ENCODE measurements at regions not wholly inside any gene's neighbourhood (a gene's known extent, or its start where the extent isn't known, plus 50 kb on each side); places are given as distances from the start of the nearest gene placed in this dataset.

- DNase-seq (ENCODE audit: low read depth, low spot score): no peak
- Histone ChIP-seq H3K79me2 (ENCODE audit: insufficient read depth, low read length) (no peaks in the 10 kb centered on the region), H3K4me2 (ENCODE audit: low read length) (no peak overlapping the region), H3K27me3 (ENCODE audit: insufficient read depth, low read length) (no peaks in the 10 kb centered on the region), H3K9me2 (ENCODE audit: insufficient read depth) (no peaks in the 10 kb centered on the region), H4K20me1 (ENCODE audit: insufficient read depth) (no peaks in the 10 kb centered on the region), H3K36me3 (ENCODE audit: control insufficient read depth in 1 of 2, insufficient read depth in 2 of 2, low read length in 2 of 2) (no peaks in the 10 kb centered on the region), H3K9ac (ENCODE audit: low read length) (no peak overlapping the region), H3K27ac (ENCODE audit: low read depth, low read length) (no peak overlapping the region), H2AFZ (ENCODE audit: low read depth, low read length, poor library complexity, severe bottlenecking) (no peak overlapping the region), H3K9me3 (ENCODE audit: control insufficient read depth in 1 of 2, insufficient read depth in 1 of 2, low read depth in 1 of 2, low read length in 2 of 2) (no peaks in the 10 kb centered on the region), H3K4me3 (replicated peaks in 1 of 2; ENCODE audit: low read depth in 1 of 2, low read length in 2 of 2) (no peak overlapping the region), H3K4me1 (ENCODE audit: control insufficient read depth in 1 of 2, insufficient read depth in 2 of 2, low read length in 2 of 2) (no peaks in the 10 kb centered on the region)
- BruUV-seq (replicated peaks): no TSS peak
- intact Hi-C loops (cut with micrococcal nuclease): no loop called here
- POLR2A ChIA-PET: no interaction called here
- CTCF ChIA-PET: no interaction called here
- no peak for ATAC-seq
- TF ChIP-seq ZNF274 (IDR thresholded peaks at IDR 0.05; ENCODE audit: low read depth, low read length) (no peak), FOSL1 (IDR thresholded peaks at IDR 0.05; ENCODE audit: low read depth) (no peak), CBX3 (IDR thresholded peaks at IDR 0.05; ENCODE audit: low read depth) (no peak), RAD21 (IDR thresholded peaks at IDR 0.05; ENCODE audit: low read depth) (no peak), POLR2AphosphoS5 (IDR thresholded peaks at IDR 0.05; ENCODE audit: low read depth, low read length) (no peak), YY1 (IDR thresholded peaks at IDR 0.05; ENCODE audit: extremely low read depth, insufficient replicate concordance, low read depth, low read length) (no peak), TCF7L2 (IDR thresholded peaks at IDR 0.05; ENCODE audit: borderline replicate concordance, extremely low read depth, insufficient read depth, insufficient read length) (no peak)
- RAD21 ChIA-PET (ENCODE audit: low non-redundant PET in 1 of 2, low total read pairs in 2 of 2, uncharacterized antibody in 2 of 2, unreplicated experiment in 2 of 2): no interaction called here
These were observed 435.7 kb downstream of the ZFHX3 start for GRCh38 chr16:72612256-72612655.

- BruUV-seq (replicated peaks): no TSS peak
- Histone ChIP-seq H3K27ac (ENCODE audit: low read depth, low read length) (no peak overlapping the region), H3K9me2 (ENCODE audit: insufficient read depth) (no peaks in the 10 kb centered on the region), H3K9ac (ENCODE audit: low read length) (no peak overlapping the region), H3K4me2 (ENCODE audit: low read length) (no peak overlapping the region), H3K27me3 (ENCODE audit: insufficient read depth, low read length) (no peaks in the 10 kb centered on the region), H3K79me2 (ENCODE audit: insufficient read depth, low read length) (no peaks in the 10 kb centered on the region), H3K9me3 (ENCODE audit: control insufficient read depth in 1 of 2, insufficient read depth in 1 of 2, low read depth in 1 of 2, low read length in 2 of 2) (no peaks in the 10 kb centered on the region), H2AFZ (ENCODE audit: low read depth, low read length, poor library complexity, severe bottlenecking) (no peak overlapping the region), H3K4me1 (ENCODE audit: control insufficient read depth in 1 of 2, insufficient read depth in 2 of 2, low read length in 2 of 2) (no peaks in the 10 kb centered on the region), H3K4me3 (replicated peaks in 1 of 2; ENCODE audit: low read depth in 1 of 2, low read length in 2 of 2) (no peak overlapping the region), H4K20me1 (ENCODE audit: insufficient read depth) (no peaks in the 10 kb centered on the region), H3K36me3 (ENCODE audit: control insufficient read depth in 1 of 2, insufficient read depth in 2 of 2, low read length in 2 of 2) (no peaks in the 10 kb centered on the region)
- TF ChIP-seq TCF7L2 (IDR thresholded peaks at IDR 0.05; ENCODE audit: borderline replicate concordance, extremely low read depth, insufficient read depth, insufficient read length) (no peak), ZFX (IDR thresholded peaks at IDR 0.05) (no peak), JUND (IDR thresholded peaks at IDR 0.05) (no peak), ZNF274 (IDR thresholded peaks at IDR 0.05; ENCODE audit: low read depth, low read length) (no peak), CBX3 (IDR thresholded peaks at IDR 0.05; ENCODE audit: low read depth) (no peak), CEBPB (IDR thresholded peaks at IDR 0.05; ENCODE audit: low read depth) (no peak), EGR1 (IDR thresholded peaks at IDR 0.05; ENCODE audit: low read depth) (no peak), REST (IDR thresholded peaks at IDR 0.05; ENCODE audit: low read depth) (no peak), ELF1 (IDR thresholded peaks at IDR 0.05; ENCODE audit: borderline replicate concordance, low read depth) (no peak), POLR2AphosphoS5 (IDR thresholded peaks at IDR 0.05; ENCODE audit: low read depth, low read length) (no peak), POLR2A (IDR thresholded peaks at IDR 0.05; ENCODE audit: borderline replicate concordance, extremely low read depth, insufficient read depth, insufficient read length) (no peak), EZH2 (IDR thresholded peaks at IDR 0.05) (no peak), SRF (IDR thresholded peaks at IDR 0.05; ENCODE audit: low read depth) (no peak), SP1 (IDR thresholded peaks at IDR 0.05; ENCODE audit: low read depth) (no peak)
- ChIA-PET RAD21 (ENCODE audit: low non-redundant PET in 1 of 2, low total read pairs in 2 of 2, uncharacterized antibody in 2 of 2, unreplicated experiment in 2 of 2) (no interaction called here), CTCF (no interaction called here), POLR2A (no interaction called here)
- DNase-seq (ENCODE audit: low read depth, low spot score) (no peak), ATAC-seq (no peak)
- intact Hi-C loops (cut with micrococcal nuclease): no loop called here
These were observed 438.0 kb upstream of the PMFBP1 start for GRCh38 chr16:72609933-72610332.

Data from HCT116 (cell line).